Erythroblast (primary cell): ENCODE measurements at regions not wholly inside any gene's neighbourhood (a gene's known extent, or its start where the extent isn't known, plus 50 kb on each side); places are given as distances from the start of the nearest gene placed in this dataset.

ENCODE experiments used
- GATA1 ChIP-seq: IDR thresholded peaks from 2 replicates; pipeline ENCODE4 v1.6.1; 2011; ENCODE audit warnings: low read depth, mild to moderate bottlenecking, control low read depth, low read length, moderate library complexity
- POLR2A ChIP-seq: IDR thresholded peaks from 2 replicates; pipeline ENCODE4 v1.6.1; 2011; ENCODE audit warnings: mild to moderate bottlenecking, low read length

DNA sequence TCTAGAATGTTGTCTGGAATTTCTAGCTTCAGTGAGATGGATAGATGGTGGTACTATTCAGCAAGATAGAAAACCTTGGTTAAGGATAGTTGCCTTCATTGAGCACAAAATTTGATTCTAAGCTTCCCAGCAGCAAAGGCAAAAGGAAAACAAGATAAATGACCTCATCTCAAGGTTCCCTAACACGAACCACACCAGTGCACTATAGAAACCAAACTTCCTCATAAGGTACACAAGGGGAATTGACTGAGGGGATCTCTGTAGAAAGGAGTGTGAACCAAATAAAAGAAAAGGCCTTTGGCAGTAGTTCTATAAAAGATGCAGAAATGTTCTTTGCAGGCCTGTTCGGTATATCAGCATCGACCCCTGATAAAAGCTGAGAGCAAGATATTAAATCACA lies 288.9 kb downstream of the SHQ1 start:
- TF ChIP-seq POLR2A (no peak), GATA1 (no peak)
